Stomach (tissue), 8 donors: ENCODE measurements at regions not wholly inside any gene's neighbourhood (a gene's known extent, or its start where the extent isn't known, plus 50 kb on each side); places are given as distances from the start of the nearest gene placed in this dataset.

Source experiments
- DNase-seq, 2 donors: peaks; one replicate each; pipeline versions ENCODE4 v3.0.0 to v3.0.0-alpha.2; 2013 to 2019
- H3K27ac ChIP-seq, 5 donors: fragments of 200-600 bp in 4 of 5; sonication (generic) in 4 of 5; one replicate each; pipeline ENCODE4 v1.5.1; 2013 to 2019; ENCODE audit warnings: mild to moderate bottlenecking in 1 of 5, moderate library complexity in 1 of 5
- H3K27me3 ChIP-seq, 3 donors: fragments of 200-600 bp; sonication (generic); one replicate each; pipeline ENCODE4 v1.5.1; 2017 to 2019; ENCODE audit warnings: mixed run types in 1 of 3
- H3K36me3 ChIP-seq, 4 donors: fragments of 200-600 bp; sonication (generic); 1 replicate in 3 of 4; 2 replicates in 1 of 4; pipeline ENCODE4 v1.5.1; 2016 to 2019
- H3K4me1 ChIP-seq, 4 donors: fragments of 200-600 bp; sonication (generic); one replicate each; pipeline ENCODE4 v1.5.1; 2016 to 2019
- H3K4me3 ChIP-seq, 4 donors: fragments of 200-600 bp; sonication (generic) in 3 of 4; one replicate each; pipeline ENCODE4 v1.5.1; 2016 to 2019; ENCODE audit warnings: mild to moderate bottlenecking in 1 of 4
- H3K9me3 ChIP-seq, 4 donors: fragments of 200-600 bp; sonication (generic); one replicate each; pipeline ENCODE4 v1.5.1; 2016 to 2019
- EP300 ChIP-seq: sonication (generic); formaldehyde crosslinking; IDR thresholded peaks from one replicate; pipeline ENCODE4 v1.6.1; 2017; ENCODE audit warnings: antibody characterized with exemption
- POLR2A ChIP-seq, 4 donors: fragments of 450-650 bp; IDR thresholded peaks; one replicate each; pipeline ENCODE4 v1.6.1; 2016; ENCODE audit warnings: antibody characterized with exemption in 4 of 4, control low read depth in 2 of 4, mild to moderate bottlenecking in 1 of 4, moderate library complexity in 1 of 4
- POLR2AphosphoS5 ChIP-seq, 3 donors: sonication (generic); formaldehyde crosslinking; IDR thresholded peaks; one replicate each; pipeline ENCODE4 v1.6.1; 2016; ENCODE audit warnings: antibody characterized with exemption in 3 of 3
- WGBS, 5 donors: extraction: QIAGEN DNeasy Blood & Tissue Kit in 3 of 5; methylation state at CpG; one replicate each; pipeline versions ENCODE4 v1.1.5 to v1.1.7; 2013 to 2018; 5-methylcytosine and 5-hydroxymethylcytosine counted together
- intact Hi-C: fragments of 100-400 bp; cut with DNase I; formaldehyde crosslinking; loops from one replicate; pipeline ENCODE4 v1.15.1; 2023; ENCODE audit warnings: low total_unique reads
- TF ChIP-seq, protein P1 (sequence below), 7 experiments: fragments of 450-650 bp in 4 of 7; fragments of 200-600 bp in 3 of 7; sonication (generic) in 3 of 7; IDR thresholded peaks; one replicate each; pipeline ENCODE4 v1.5.1; 2016 to 2019; ENCODE audit warnings: antibody characterized with exemption in 7 of 7, control low read depth in 2 of 7, mild to moderate bottlenecking in 1 of 7
- donor health status: healthy with polysubstance abuse.
- donor health status: Bipolar disorder and iron deficiency.
- donor health status: healthy.

DNA sequence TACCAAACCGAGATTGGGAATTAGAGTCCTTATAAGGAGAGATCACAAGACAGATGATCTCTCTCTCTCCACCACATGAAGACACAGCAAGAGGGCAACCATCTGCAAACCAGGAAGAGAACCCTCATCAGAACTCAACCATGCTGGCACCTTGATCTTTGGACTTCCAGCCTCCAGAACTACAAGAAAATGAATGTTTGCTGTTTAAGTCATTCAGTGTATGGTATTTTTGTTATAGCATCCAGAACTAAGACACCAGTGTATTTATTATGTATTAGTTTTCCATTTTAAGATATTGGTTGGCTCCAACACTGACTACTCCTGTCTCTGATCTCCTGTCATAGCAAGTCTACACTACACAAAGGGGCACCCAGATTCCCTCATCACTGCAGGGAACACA is 86.9 kb downstream of the CCDC34 start:
- no peaks in the 10 kb centered on the region for H3K36me3 ChIP-seq
- 74 to 93% (median 78%) methylated on average over 1 of the region's 1 CpG for WGBS, 5 donors
- TF ChIP-seq EP300 (no peak), POLR2AphosphoS5 (IDR thresholded peaks at IDR 0.05) (no peak), POLR2A (IDR thresholded peaks at IDR 0.05) (no peak)
- TF ChIP-seq, protein P1, sequence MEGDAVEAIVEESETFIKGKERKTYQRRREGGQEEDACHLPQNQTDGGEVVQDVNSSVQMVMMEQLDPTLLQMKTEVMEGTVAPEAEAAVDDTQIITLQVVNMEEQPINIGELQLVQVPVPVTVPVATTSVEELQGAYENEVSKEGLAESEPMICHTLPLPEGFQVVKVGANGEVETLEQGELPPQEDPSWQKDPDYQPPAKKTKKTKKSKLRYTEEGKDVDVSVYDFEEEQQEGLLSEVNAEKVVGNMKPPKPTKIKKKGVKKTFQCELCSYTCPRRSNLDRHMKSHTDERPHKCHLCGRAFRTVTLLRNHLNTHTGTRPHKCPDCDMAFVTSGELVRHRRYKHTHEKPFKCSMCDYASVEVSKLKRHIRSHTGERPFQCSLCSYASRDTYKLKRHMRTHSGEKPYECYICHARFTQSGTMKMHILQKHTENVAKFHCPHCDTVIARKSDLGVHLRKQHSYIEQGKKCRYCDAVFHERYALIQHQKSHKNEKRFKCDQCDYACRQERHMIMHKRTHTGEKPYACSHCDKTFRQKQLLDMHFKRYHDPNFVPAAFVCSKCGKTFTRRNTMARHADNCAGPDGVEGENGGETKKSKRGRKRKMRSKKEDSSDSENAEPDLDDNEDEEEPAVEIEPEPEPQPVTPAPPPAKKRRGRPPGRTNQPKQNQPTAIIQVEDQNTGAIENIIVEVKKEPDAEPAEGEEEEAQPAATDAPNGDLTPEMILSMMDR (IDR thresholded peaks at IDR 0.05) = no peak
- H3K27ac ChIP-seq = no peak overlapping the region
- no peak for DNase-seq
- H3K4me3 ChIP-seq = no peak overlapping the region
- H3K9me3 ChIP-seq = peaks cover 0 to 10% (median 4%) of the 10 kb centered on the region in 4 donors
- intact Hi-C loops = no loop called here
- H3K4me1 ChIP-seq = no peaks in the 10 kb centered on the region
- H3K27me3 ChIP-seq = no peaks in the 10 kb centered on the region

- no peaks in the 10 kb centered on the region for H3K4me1 ChIP-seq
- H3K36me3 ChIP-seq = no peaks in the 10 kb centered on the region
- no peak for TF ChIP-seq EP300
- TF ChIP-seq, protein P1 (IDR thresholded peaks at IDR 0.05) = no peak
- no peak for TF ChIP-seq POLR2A (IDR thresholded peaks at IDR 0.05)
- TF ChIP-seq POLR2AphosphoS5 (IDR thresholded peaks at IDR 0.05) = no peak
- no peaks in the 10 kb centered on the region for H3K27me3 ChIP-seq
- no peak for DNase-seq
- H3K4me3 ChIP-seq = no peak overlapping the region
- no peak overlapping the region for H3K27ac ChIP-seq
- intact Hi-C loops = no loop called here
- H3K9me3 ChIP-seq = peaks cover 0 to 10% (median 4%) of the 10 kb centered on the region in 4 donors
Measured at GRCh38 chr11:27274854-27275395, 88.1 kb downstream of the CCDC34 start.

GRCh38 chr11:27266125-27266524 is 96.9 kb downstream of the CCDC34 start:
- no peak overlapping the region for H3K4me3 ChIP-seq
- no peak overlapping the region for H3K27ac ChIP-seq
- H3K27me3 ChIP-seq = no peaks in the 10 kb centered on the region
- peak in 1 of 2 donors; percentile 24 for DNase-seq
- no peak for TF ChIP-seq POLR2A (IDR thresholded peaks at IDR 0.05)
- TF ChIP-seq EP300 = no peak
- TF ChIP-seq, protein P1 (IDR thresholded peaks at IDR 0.05) = no peak
- TF ChIP-seq POLR2AphosphoS5 (IDR thresholded peaks at IDR 0.05) = no peak
- H3K9me3 ChIP-seq = no peaks in the 10 kb centered on the region
- no peaks in the 10 kb centered on the region for H3K36me3 ChIP-seq
- 40 to 69% (median 54%) methylated on average over 2 of the region's 2 CpGs for WGBS, 5 donors
- no peaks in the 10 kb centered on the region for H3K4me1 ChIP-seq
- intact Hi-C loops = no loop called here

DNA sequence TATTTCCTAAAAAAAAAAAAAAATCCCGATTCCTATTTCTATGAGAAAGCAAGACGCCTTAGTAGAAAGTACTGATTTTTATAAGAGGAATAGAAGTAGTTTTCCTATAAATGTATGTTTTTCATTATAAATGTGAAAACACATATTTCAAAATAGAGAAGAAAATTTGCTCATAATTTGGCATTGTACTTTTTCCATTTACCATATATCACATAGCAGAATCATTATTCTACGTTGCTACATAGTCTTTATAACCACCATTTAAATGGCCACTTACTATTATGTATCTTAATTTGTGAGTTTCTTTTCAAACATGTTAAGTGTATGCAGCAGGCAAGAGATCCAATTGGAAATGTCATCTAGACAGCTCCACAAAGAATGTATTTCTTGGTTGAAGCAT is 99.0 kb downstream of the CCDC34 start:
- intact Hi-C loops = no loop called here
- Histone ChIP-seq H3K36me3 (no peaks in the 10 kb centered on the region), H3K4me1 (no peaks in the 10 kb centered on the region), H3K4me3 (no peak overlapping the region), H3K27ac (no peak overlapping the region), H3K9me3 (no peaks in the 10 kb centered on the region), H3K27me3 (no peaks in the 10 kb centered on the region)
- no peak for DNase-seq
- WGBS, 5 donors = 61 to 97% (median 91%) methylated on average over 3 of the region's 3 CpGs
- TF ChIP-seq POLR2A (IDR thresholded peaks at IDR 0.05) = no peak
- TF ChIP-seq POLR2AphosphoS5 (IDR thresholded peaks at IDR 0.05) = no peak
- no peak for TF ChIP-seq EP300
- TF ChIP-seq, protein P1 (IDR thresholded peaks at IDR 0.05) = no peak
